Liver (tissue), 8 donors: ENCODE measurements at regions not wholly inside any gene's neighbourhood (a gene's known extent, or its start where the extent isn't known, plus 50 kb on each side); places are given as distances from the start of the nearest gene placed in this dataset.

ENCODE experiments used
- DNase-seq: peaks from one replicate; pipeline ENCODE4 v3.0.0-alpha.2; 2017; ENCODE audit warnings: low spot score
- H3K27ac ChIP-seq, 2 donors: one replicate each; pipeline ENCODE4 v1.7.0; 2013; ENCODE audit warnings: inconsistent platforms in 2 of 2, low read length in 2 of 2, control low read depth in 1 of 2, low read depth in 1 of 2, mild to moderate bottlenecking in 1 of 2
- H3K27me3 ChIP-seq, 4 donors: one replicate each; pipeline versions ENCODE4 v1.6.1 to v1.7.0; 2013; ENCODE audit warnings: low read length in 3 of 4, inconsistent platforms in 1 of 4, mild to moderate bottlenecking in 1 of 4, moderate library complexity in 1 of 4; ENCODE audit not compliant: control insufficient read depth in 4 of 4, insufficient read depth in 4 of 4
- H3K36me3 ChIP-seq, 4 donors: one replicate each; pipeline versions ENCODE4 v1.6.1 to v1.7.0; 2013; ENCODE audit warnings: low read length in 3 of 4, mild to moderate bottlenecking in 3 of 4, low read depth in 1 of 4, moderate library complexity in 1 of 4; ENCODE audit not compliant: control insufficient read depth in 4 of 4, insufficient read depth in 3 of 4
- H3K4me1 ChIP-seq, 4 donors: one replicate each; pipeline versions ENCODE4 v1.6.1 to v1.7.0; 2013; ENCODE audit warnings: low read length in 3 of 4, mild to moderate bottlenecking in 3 of 4, moderate library complexity in 1 of 4; ENCODE audit not compliant: control insufficient read depth in 4 of 4, insufficient read depth in 4 of 4
- H3K4me3 ChIP-seq, 3 donors: one replicate each; pipeline versions ENCODE4 v1.6.1 to v1.7.0; 2013; ENCODE audit warnings: low read length in 3 of 3, control low read depth in 1 of 3, low read depth in 1 of 3, mild to moderate bottlenecking in 1 of 3
- H3K9ac ChIP-seq, 2 donors: one replicate each; pipeline ENCODE4 v1.7.0; 2013; ENCODE audit warnings: low read length in 2 of 2, mild to moderate bottlenecking in 2 of 2, moderate library complexity in 2 of 2, control low read depth in 1 of 2, low read depth in 1 of 2
- H3K9me3 ChIP-seq, 4 donors: one replicate each; pipeline versions ENCODE4 v1.6.1 to v1.7.0; 2013; ENCODE audit warnings: low read length in 3 of 4; ENCODE audit not compliant: control insufficient read depth in 4 of 4
- ATF3 ChIP-seq: IDR thresholded peaks from 2 replicates; pipeline ENCODE4 v1.6.1; 2016; ENCODE audit warnings: antibody characterized with exemption
- EGR1 ChIP-seq, 2 donors: IDR thresholded peaks; 2 replicates each; pipeline ENCODE4 v1.6.1; 2016 to 2018; ENCODE audit warnings: antibody characterized with exemption in 2 of 2, low read depth in 2 of 2
- FOXA1 ChIP-seq: IDR thresholded peaks from 2 replicates; pipeline ENCODE4 v1.6.1; 2016; ENCODE audit warnings: antibody characterized with exemption
- FOXA2 ChIP-seq: IDR thresholded peaks from 2 replicates; pipeline ENCODE4 v1.6.1; 2016; ENCODE audit warnings: antibody characterized with exemption
- GABPA ChIP-seq, 2 donors: IDR thresholded peaks in 1 of 2; conservative IDR thresholded peaks in 1 of 2; 2 replicates each; pipeline ENCODE4 v1.6.1; 2016; ENCODE audit warnings: antibody characterized with exemption in 2 of 2, mild to moderate bottlenecking in 1 of 2, moderate library complexity in 1 of 2
- HNF4A ChIP-seq, 2 donors: conservative IDR thresholded peaks; 2 replicates each; pipeline ENCODE4 v1.6.1; 2016; ENCODE audit warnings: antibody characterized with exemption in 2 of 2, mild to moderate bottlenecking in 2 of 2
- HNF4G ChIP-seq: IDR thresholded peaks from 2 replicates; pipeline ENCODE4 v1.6.1; 2016; ENCODE audit warnings: antibody characterized with exemption
- JUND ChIP-seq, 2 donors: IDR thresholded peaks; 2 replicates each; pipeline ENCODE4 v1.6.1; 2016; ENCODE audit warnings: antibody characterized with exemption in 2 of 2
- RAD21 ChIP-seq, 2 donors: IDR thresholded peaks; 2 replicates each; pipeline ENCODE4 v1.6.1; 2016; ENCODE audit warnings: antibody characterized with exemption in 2 of 2, mild to moderate bottlenecking in 2 of 2
- REST ChIP-seq: IDR thresholded peaks from 2 replicates; pipeline ENCODE4 v1.6.1; 2016; ENCODE audit warnings: antibody characterized with exemption, mild to moderate bottlenecking
- SP1 ChIP-seq: IDR thresholded peaks from 2 replicates; pipeline ENCODE4 v1.6.1; 2018; ENCODE audit warnings: antibody characterized with exemption, mild to moderate bottlenecking
- TAF1 ChIP-seq: conservative IDR thresholded peaks from 2 replicates; pipeline ENCODE4 v1.6.1; 2016; ENCODE audit warnings: antibody characterized with exemption, mild to moderate bottlenecking
- YY1 ChIP-seq: IDR thresholded peaks from 2 replicates; pipeline ENCODE4 v1.6.1; 2016; ENCODE audit warnings: antibody characterized with exemption, mild to moderate bottlenecking
- WGBS: extraction: QIAGEN DNeasy Blood & Tissue Kit; methylation state at CpG from one replicate; pipeline ENCODE4 v1.1.7; 2013; 5-methylcytosine and 5-hydroxymethylcytosine counted together
- TF ChIP-seq, protein P1 (sequence below): IDR thresholded peaks from 2 replicates; pipeline ENCODE4 v1.6.1; 2016; ENCODE audit warnings: antibody characterized with exemption
- TF ChIP-seq, protein P2 (sequence below): IDR thresholded peaks from 2 replicates; pipeline ENCODE4 v1.6.1; 2016; ENCODE audit warnings: antibody characterized with exemption
- TF ChIP-seq, protein P3 (sequence below): fragments of 150-350 bp; IDR thresholded peaks from 2 replicates; pipeline ENCODE4 v1.5.1; 2017; ENCODE audit warnings: improper control_type of control experiment, low read depth, low read length; ENCODE audit not compliant: missing input control
- donor health status: healthy.
- donor health status: healthy.
- donor health status: healthy.
- donor health status: healthy.
- donor health status: healthy.

DNA sequence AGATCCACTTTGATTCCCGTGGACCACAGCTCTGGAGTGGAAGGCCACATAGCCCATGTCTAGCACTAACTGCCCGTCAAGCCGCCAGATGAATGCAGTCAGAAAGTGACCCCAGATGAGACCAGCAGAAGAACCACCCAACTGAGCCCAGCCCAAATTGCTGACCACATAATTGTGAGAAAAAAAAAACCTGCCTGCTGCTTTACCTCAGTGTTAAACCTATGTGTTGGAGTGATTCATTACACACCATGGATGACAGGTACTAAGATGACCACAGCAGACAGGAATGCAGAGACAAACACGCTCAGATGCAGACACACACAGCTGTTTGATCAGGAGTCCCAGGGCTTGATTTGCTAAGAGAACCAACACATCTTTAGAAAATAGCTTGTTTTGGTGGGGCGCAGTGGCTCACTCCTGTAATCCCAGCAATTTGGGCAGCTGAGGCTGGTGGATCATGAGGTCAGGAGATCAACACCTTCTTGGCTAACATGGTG lies 168.1 kb upstream of the PPP2R2D start:
- Histone ChIP-seq H3K9ac (no peak overlapping the region), H3K4me1 (no peaks in the 10 kb centered on the region), H3K27ac (no peak overlapping the region), H3K27me3 (no peaks in the 10 kb centered on the region), H3K36me3 (no peaks in the 10 kb centered on the region), H3K4me3 (no peak overlapping the region), H3K9me3 (peaks cover 0 to 5% (median under 1%) of the 10 kb centered on the region in 4 donors)
- TF ChIP-seq, protein P1, sequence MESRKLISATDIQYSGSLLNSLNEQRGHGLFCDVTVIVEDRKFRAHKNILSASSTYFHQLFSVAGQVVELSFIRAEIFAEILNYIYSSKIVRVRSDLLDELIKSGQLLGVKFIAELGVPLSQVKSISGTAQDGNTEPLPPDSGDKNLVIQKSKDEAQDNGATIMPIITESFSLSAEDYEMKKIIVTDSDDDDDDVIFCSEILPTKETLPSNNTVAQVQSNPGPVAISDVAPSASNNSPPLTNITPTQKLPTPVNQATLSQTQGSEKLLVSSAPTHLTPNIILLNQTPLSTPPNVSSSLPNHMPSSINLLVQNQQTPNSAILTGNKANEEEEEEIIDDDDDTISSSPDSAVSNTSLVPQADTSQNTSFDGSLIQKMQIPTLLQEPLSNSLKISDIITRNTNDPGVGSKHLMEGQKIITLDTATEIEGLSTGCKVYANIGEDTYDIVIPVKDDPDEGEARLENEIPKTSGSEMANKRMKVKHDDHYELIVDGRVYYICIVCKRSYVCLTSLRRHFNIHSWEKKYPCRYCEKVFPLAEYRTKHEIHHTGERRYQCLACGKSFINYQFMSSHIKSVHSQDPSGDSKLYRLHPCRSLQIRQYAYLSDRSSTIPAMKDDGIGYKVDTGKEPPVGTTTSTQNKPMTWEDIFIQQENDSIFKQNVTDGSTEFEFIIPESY: no peak
- TF ChIP-seq JUND (IDR thresholded peaks at IDR 0.05) (no peak), HNF4G (no peak), SP1 (no peak), FOXA1 (no peak), TAF1 (no peak), RAD21 (IDR thresholded peaks at IDR 0.05) (no peak), HNF4A (conservative IDR thresholded peaks at IDR 0.05) (no peak), ATF3 (no peak), EGR1 (IDR thresholded peaks at IDR 0.05; ENCODE audit: low read depth in 2 of 2) (no peak), REST (no peak), GABPA (IDR thresholded peaks at IDR 0.05 in 1 of 2, conservative IDR thresholded peaks at IDR 0.05 in 1 of 2) (no peak), FOXA2 (no peak)
- TF ChIP-seq, protein P2, sequence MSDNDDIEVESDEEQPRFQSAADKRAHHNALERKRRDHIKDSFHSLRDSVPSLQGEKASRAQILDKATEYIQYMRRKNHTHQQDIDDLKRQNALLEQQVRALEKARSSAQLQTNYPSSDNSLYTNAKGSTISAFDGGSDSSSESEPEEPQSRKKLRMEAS: no peak
- TF ChIP-seq, protein P3, sequence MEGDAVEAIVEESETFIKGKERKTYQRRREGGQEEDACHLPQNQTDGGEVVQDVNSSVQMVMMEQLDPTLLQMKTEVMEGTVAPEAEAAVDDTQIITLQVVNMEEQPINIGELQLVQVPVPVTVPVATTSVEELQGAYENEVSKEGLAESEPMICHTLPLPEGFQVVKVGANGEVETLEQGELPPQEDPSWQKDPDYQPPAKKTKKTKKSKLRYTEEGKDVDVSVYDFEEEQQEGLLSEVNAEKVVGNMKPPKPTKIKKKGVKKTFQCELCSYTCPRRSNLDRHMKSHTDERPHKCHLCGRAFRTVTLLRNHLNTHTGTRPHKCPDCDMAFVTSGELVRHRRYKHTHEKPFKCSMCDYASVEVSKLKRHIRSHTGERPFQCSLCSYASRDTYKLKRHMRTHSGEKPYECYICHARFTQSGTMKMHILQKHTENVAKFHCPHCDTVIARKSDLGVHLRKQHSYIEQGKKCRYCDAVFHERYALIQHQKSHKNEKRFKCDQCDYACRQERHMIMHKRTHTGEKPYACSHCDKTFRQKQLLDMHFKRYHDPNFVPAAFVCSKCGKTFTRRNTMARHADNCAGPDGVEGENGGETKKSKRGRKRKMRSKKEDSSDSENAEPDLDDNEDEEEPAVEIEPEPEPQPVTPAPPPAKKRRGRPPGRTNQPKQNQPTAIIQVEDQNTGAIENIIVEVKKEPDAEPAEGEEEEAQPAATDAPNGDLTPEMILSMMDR: no peak
- 89% methylated on average over 5 of the region's 5 CpGs for WGBS
- no peak for DNase-seq

DNA sequence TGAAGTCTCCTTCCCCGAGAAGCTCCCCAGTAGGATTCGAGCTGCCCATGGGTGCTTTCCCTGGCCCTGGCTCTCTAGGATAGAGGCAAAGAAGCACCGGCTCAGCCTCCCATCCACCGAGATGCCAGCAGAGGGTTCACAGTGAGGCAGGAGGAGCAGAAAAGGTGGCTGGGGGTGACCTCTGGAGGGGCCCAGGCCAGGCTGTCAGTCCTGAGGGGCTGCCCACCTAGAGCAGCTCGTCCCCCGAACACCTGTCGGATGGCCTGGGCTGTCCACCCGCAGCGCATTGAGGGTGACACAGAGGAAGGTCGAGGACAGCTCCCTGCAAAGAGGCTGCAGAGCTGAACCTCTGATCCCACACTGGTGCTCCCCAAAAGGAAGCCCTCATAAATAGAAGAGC lies 167.2 kb upstream of the PPP2R2D start:
- no peaks in the 10 kb centered on the region for H3K4me1 ChIP-seq
- no peak overlapping the region for H3K9ac ChIP-seq
- H3K27me3 ChIP-seq: no peaks in the 10 kb centered on the region
- no peak for DNase-seq
- H3K9me3 ChIP-seq: peaks cover 0 to 5% (median under 1%) of the 10 kb centered on the region in 4 donors
- no peak overlapping the region for H3K4me3 ChIP-seq
- 83% methylated on average over 10 of the region's 10 CpGs for WGBS
- H3K27ac ChIP-seq: no peak overlapping the region
- no peaks in the 10 kb centered on the region for H3K36me3 ChIP-seq
- TF ChIP-seq ATF3: no peak
- TF ChIP-seq YY1: no peak
- no peak for TF ChIP-seq RAD21 (IDR thresholded peaks at IDR 0.05)
- TF ChIP-seq, protein P3: no peak
